ENCODE measurements at regions not wholly inside any gene's neighbourhood (a gene's known extent, or its start where the extent isn't known, plus 50 kb on each side); places are given as distances from the start of the nearest gene placed in this dataset.
A peak's percentile ranks its signal among the peaks of the same experiment; 100 is the strongest.

DNA sequence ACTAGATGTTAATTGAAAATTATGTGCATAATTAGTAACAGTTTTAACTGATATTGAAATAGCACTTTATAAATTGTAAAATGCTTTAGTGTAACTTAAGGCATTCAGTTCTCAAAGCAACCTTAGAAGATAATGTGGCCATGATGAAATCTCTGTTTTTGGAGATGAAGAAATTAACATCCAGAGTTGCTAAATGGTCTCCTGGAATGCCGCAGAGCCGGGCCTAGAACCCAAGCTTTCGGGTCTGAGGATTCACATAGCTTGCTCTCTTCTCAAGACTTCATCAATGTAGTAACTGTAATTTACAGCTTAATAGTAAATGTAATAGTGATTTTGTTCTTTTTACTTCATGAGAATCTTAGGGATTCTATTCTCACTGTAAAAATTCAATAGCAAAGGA, 272.3 kb downstream of the HS3ST3A1 start:
- Histone ChIP-seq H3K9me3 (ENCODE audit: control insufficient read depth, insufficient read depth, low read depth, low read length) (no peaks in the 10 kb centered on the region), H3K27ac (ENCODE audit: extremely low read depth, low read depth, low read length) (no peak overlapping the region), H3K36me3 (ENCODE audit: control insufficient read depth in 2 of 2, insufficient read depth in 1 of 2, low read length in 2 of 2) (no peaks in the 10 kb centered on the region), H3K4me1 (ENCODE audit: control insufficient read depth, insufficient read depth, low read length) (0 out of 2 replicates have a peak, but pooled peaks cover 2% of the 10 kb centered on the region), H3K4me3 (ENCODE audit: low read depth, low read length) (no peak overlapping the region)
- TF ChIP-seq ZNF843 (tag by site-specific recombination; IDR thresholded peaks at IDR 0.05) (no peak), ZBTB7A (tag by site-specific recombination; IDR thresholded peaks at IDR 0.05; ENCODE audit: low read depth) (no peak), ZNF658 (tag by site-specific recombination; IDR thresholded peaks at IDR 0.05) (no peak), ZNF623 (tag by site-specific recombination; IDR thresholded peaks at IDR 0.05) (no peak), OVOL3 (tag by site-specific recombination; IDR thresholded peaks at IDR 0.05) (no peak), ZNF248 (tag by site-specific recombination; IDR thresholded peaks at IDR 0.05) (no peak), ZNF140 (tag by site-specific recombination; IDR thresholded peaks at IDR 0.05) (no peak), ZNF112 (tag by site-specific recombination; IDR thresholded peaks at IDR 0.05) (no peak), ZNF404 (tag by site-specific recombination; IDR thresholded peaks at IDR 0.05) (no peak), ZFP37 (tag by site-specific recombination; IDR thresholded peaks at IDR 0.05) (no peak), ZNF302 (tag by site-specific recombination; IDR thresholded peaks at IDR 0.05; ENCODE audit: low read depth) (no peak)
- TF ChIP-seq, protein P1, sequence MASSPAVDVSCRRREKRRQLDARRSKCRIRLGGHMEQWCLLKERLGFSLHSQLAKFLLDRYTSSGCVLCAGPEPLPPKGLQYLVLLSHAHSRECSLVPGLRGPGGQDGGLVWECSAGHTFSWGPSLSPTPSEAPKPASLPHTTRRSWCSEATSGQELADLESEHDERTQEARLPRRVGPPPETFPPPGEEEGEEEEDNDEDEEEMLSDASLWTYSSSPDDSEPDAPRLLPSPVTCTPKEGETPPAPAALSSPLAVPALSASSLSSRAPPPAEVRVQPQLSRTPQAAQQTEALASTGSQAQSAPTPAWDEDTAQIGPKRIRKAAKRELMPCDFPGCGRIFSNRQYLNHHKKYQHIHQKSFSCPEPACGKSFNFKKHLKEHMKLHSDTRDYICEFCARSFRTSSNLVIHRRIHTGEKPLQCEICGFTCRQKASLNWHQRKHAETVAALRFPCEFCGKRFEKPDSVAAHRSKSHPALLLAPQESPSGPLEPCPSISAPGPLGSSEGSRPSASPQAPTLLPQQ (tag by site-specific recombination; IDR thresholded peaks at IDR 0.05), result no peak
- ChIA-PET CTCF (interaction anchor here (0.7 to 1.0 kb wide), 2 partner anchors 9 to 214 kb away, joined by 3 read pairs; no protein-coding TSS in a partner anchor), POLR2A (no interaction called here)

DNA sequence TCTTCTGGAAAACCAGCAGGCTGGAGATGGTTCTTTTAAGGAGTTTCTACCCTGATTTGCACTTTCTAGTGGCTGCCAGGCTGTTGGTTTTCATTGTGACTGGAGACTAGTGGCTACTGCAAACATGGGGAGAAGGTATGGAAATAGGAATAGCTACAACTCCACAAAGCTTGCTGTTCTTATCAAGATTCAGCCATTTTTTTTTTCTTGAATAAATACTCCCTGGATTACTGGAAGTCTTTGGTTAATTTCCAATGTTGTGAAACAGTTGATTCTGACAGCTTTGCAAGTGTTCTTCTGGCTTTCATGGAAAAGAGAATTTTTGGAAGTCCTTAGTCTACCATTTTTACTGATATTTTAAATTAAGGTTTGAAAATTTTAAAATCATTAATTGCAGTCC, 277.7 kb downstream of the HS3ST3A1 start:
- peak; percentile 96 for TF ChIP-seq ZNF677 (tag by site-specific recombination; IDR thresholded peaks at IDR 0.05)
- no peak for TF ChIP-seq ZSCAN23 (tag by site-specific recombination; IDR thresholded peaks at IDR 0.05)
- no peak for TF ChIP-seq ZFP69B (tag by site-specific recombination; IDR thresholded peaks at IDR 0.05)
- no peak for TF ChIP-seq HOXD13 (CRISPR knock-in tag; IDR thresholded peaks at IDR 0.05; ENCODE audit: borderline replicate concordance)
- TF ChIP-seq, protein P2, sequence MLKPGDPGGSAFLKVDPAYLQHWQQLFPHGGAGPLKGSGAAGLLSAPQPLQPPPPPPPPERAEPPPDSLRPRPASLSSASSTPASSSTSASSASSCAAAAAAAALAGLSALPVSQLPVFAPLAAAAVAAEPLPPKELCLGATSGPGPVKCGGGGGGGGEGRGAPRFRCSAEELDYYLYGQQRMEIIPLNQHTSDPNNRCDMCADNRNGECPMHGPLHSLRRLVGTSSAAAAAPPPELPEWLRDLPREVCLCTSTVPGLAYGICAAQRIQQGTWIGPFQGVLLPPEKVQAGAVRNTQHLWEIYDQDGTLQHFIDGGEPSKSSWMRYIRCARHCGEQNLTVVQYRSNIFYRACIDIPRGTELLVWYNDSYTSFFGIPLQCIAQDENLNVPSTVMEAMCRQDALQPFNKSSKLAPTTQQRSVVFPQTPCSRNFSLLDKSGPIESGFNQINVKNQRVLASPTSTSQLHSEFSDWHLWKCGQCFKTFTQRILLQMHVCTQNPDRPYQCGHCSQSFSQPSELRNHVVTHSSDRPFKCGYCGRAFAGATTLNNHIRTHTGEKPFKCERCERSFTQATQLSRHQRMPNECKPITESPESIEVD (tag by site-specific recombination; IDR thresholded peaks at IDR 0.05), result no peak
- TF ChIP-seq ZNF433 (tag by site-specific recombination; IDR thresholded peaks at IDR 0.05; ENCODE audit: low read depth), result no peak
- ChIA-PET POLR2A (no interaction called here), CTCF (interaction anchor here (1.1 kb wide), 1 partner anchor 13 kb away, joined by 4 read pairs; no protein-coding TSS in a partner anchor)
- H3K36me3 ChIP-seq (ENCODE audit: control insufficient read depth in 2 of 2, insufficient read depth in 1 of 2, low read length in 2 of 2), result no peaks in the 10 kb centered on the region
- H3K4me3 ChIP-seq (ENCODE audit: low read depth, low read length), result no peak overlapping the region
- H3K9me3 ChIP-seq (ENCODE audit: control insufficient read depth, insufficient read depth, low read depth, low read length), result no peaks in the 10 kb centered on the region
- 0 out of 2 replicates have a peak, but pooled peaks cover 2% of the 10 kb centered on the region for H3K4me1 ChIP-seq (ENCODE audit: control insufficient read depth, insufficient read depth, low read length)
- no peak overlapping the region for H3K27ac ChIP-seq (ENCODE audit: extremely low read depth, low read depth, low read length)

DNA sequence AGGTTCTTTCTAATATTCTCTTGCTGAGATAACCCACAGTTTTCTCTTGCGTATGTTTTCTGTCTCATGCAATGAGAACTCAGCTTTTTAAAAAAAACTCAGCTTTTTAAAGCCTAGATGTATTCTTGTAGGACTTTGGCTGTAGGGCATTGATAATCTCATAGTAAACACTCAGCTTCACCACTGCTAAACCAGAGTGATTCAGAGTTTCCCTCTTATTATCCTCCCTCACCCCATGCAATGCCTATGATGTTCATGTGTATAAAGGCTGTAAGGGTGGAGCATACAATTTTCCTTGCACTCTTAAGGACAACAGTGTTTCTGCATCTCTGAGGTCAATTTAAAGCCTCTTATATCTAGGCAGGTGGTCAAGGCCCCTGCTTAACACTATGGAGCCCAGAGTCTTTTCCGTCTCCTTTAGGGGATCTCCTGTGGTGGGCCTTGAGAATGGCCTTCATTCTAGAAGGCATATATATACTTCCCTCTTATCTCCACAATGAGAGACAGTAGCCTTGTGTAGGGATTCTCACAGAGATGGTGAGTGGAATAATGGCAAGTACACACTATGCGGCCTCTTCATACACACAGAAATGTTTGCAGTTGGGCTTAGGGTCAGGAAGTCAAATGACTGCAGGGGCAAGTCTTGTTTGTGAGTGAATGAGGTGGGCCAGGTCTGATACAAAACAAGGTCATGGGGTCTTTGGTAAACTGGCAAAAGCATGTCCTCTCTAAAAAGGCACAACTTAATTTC, 279.6 kb downstream of the HS3ST3A1 start:
- Histone ChIP-seq H3K4me3 (ENCODE audit: low read depth, low read length) (no peak overlapping the region), H3K9me3 (ENCODE audit: control insufficient read depth, insufficient read depth, low read depth, low read length) (no peaks in the 10 kb centered on the region), H3K36me3 (ENCODE audit: control insufficient read depth in 2 of 2, insufficient read depth in 1 of 2, low read length in 2 of 2) (no peaks in the 10 kb centered on the region), H3K4me1 (ENCODE audit: control insufficient read depth, insufficient read depth, low read length) (0 out of 2 replicates have a peak, but pooled peaks cover 2% of the 10 kb centered on the region), H3K27ac (ENCODE audit: extremely low read depth, low read depth, low read length) (no peak overlapping the region)
- POLR2A ChIA-PET, result no interaction called here
- CTCF ChIA-PET, result no interaction called here
- no peak for TF ChIP-seq ZNF600 (tag by site-specific recombination; IDR thresholded peaks at IDR 0.05)
- TF ChIP-seq, protein P2 (tag by site-specific recombination; IDR thresholded peaks at IDR 0.05), result no peak
- TF ChIP-seq, protein P3, sequence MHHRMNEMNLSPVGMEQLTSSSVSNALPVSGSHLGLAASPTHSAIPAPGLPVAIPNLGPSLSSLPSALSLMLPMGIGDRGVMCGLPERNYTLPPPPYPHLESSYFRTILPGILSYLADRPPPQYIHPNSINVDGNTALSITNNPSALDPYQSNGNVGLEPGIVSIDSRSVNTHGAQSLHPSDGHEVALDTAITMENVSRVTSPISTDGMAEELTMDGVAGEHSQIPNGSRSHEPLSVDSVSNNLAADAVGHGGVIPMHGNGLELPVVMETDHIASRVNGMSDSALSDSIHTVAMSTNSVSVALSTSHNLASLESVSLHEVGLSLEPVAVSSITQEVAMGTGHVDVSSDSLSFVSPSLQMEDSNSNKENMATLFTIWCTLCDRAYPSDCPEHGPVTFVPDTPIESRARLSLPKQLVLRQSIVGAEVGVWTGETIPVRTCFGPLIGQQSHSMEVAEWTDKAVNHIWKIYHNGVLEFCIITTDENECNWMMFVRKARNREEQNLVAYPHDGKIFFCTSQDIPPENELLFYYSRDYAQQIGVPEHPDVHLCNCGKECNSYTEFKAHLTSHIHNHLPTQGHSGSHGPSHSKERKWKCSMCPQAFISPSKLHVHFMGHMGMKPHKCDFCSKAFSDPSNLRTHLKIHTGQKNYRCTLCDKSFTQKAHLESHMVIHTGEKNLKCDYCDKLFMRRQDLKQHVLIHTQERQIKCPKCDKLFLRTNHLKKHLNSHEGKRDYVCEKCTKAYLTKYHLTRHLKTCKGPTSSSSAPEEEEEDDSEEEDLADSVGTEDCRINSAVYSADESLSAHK (tag by site-specific recombination; IDR thresholded peaks at IDR 0.05), result no peak
- TF ChIP-seq ZNF302 (tag by site-specific recombination; IDR thresholded peaks at IDR 0.05; ENCODE audit: low read depth), result no peak
- TF ChIP-seq, protein P4, sequence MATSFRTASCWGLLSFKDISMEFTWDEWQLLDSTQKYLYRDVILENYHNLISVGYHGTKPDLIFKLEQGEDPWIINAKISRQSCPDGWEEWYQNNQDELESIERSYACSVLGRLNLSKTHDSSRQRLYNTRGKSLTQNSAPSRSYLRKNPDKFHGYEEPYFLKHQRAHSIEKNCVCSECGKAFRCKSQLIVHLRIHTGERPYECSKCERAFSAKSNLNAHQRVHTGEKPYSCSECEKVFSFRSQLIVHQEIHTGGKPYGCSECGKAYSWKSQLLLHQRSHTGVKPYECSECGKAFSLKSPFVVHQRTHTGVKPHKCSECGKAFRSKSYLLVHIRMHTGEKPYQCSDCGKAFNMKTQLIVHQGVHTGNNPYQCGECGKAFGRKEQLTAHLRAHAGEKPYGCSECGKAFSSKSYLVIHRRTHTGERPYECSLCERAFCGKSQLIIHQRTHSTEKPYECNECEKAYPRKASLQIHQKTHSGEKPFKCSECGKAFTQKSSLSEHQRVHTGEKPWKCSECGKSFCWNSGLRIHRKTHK (tag by site-specific recombination; IDR thresholded peaks at IDR 0.05), result no peak
- TF ChIP-seq ZNF175 (tag by site-specific recombination; IDR thresholded peaks at IDR 0.05), result no peak
